Naive B cell (primary cell): ENCODE measurements at regions not wholly inside any gene's neighbourhood (a gene's known extent, or its start where the extent isn't known, plus 50 kb on each side); places are given as distances from the start of the nearest gene placed in this dataset.

Experiments used
- ATAC-seq, 2 donors: fragments of 150-1000 bp; cut with Tn5 transposase; 2 replicates each; pipeline ENCODE4 v1.10.0; 2021; ENCODE audit warnings: low read depth in 2 of 2, mild to moderate bottlenecking in 2 of 2, moderate library complexity in 2 of 2
- DNase-seq: peaks from one replicate; pipeline ENCODE4 v3.0.0; 2022
- H3K27ac Mint-ChIP-seq, 6 donors: one replicate each; pipeline ENCODE4 v1.8.0; 2020 to 2022; ENCODE audit warnings: mild to moderate bottlenecking in 6 of 6, mixed read lengths in 6 of 6, moderate library complexity in 5 of 6, inconsistent platforms in 2 of 6
- H3K27me3 Mint-ChIP-seq, 3 donors: one replicate each; pipeline ENCODE4 v1.8.0; 2021 to 2022; ENCODE audit warnings: mixed read lengths in 3 of 3, mild to moderate bottlenecking in 1 of 3
- H3K36me3 Mint-ChIP-seq, 2 donors: one replicate each; pipeline ENCODE4 v1.8.0; 2020 to 2022; ENCODE audit warnings: mixed read lengths in 2 of 2, inconsistent platforms in 1 of 2, mild to moderate bottlenecking in 1 of 2
- H3K4me1 Mint-ChIP-seq, 3 donors: one replicate each; pipeline ENCODE4 v1.8.0; 2020 to 2022; ENCODE audit warnings: mixed read lengths in 3 of 3, inconsistent platforms in 1 of 3, mild to moderate bottlenecking in 1 of 3, moderate library complexity in 1 of 3
- H3K4me3 Mint-ChIP-seq, 8 donors: one replicate each; pipeline ENCODE4 v1.8.0; 2020 to 2022; ENCODE audit warnings: mild to moderate bottlenecking in 8 of 8, mixed read lengths in 8 of 8, moderate library complexity in 8 of 8, inconsistent platforms in 2 of 8
- H3K9me3 Mint-ChIP-seq, 7 donors: one replicate each; pipeline ENCODE4 v1.8.0; 2020 to 2022; ENCODE audit warnings: mixed read lengths in 7 of 7, mild to moderate bottlenecking in 5 of 7, inconsistent platforms in 2 of 7, moderate library complexity in 1 of 7

GRCh38 chr5:143515829-143516228 is 112.3 kb upstream of the NR3C1 start:
- peaks cover 0 to 5% of the 10 kb centered on the region in 2 donors for H3K36me3 Mint-ChIP-seq
- H3K4me1 Mint-ChIP-seq, result no peaks in the 10 kb centered on the region
- H3K4me3 Mint-ChIP-seq, result no peak overlapping the region
- no peaks in the 10 kb centered on the region for H3K27me3 Mint-ChIP-seq
- DNase-seq (no peak), ATAC-seq (no peak)
- peaks cover 0 to 4% (median 1%) of the 10 kb centered on the region in 7 donors for H3K9me3 Mint-ChIP-seq
- H3K27ac Mint-ChIP-seq, result peak overlapping the region in 3 of 6 donors; percentile 6 to 48 (median 30)

- no peak for ATAC-seq
- H3K9me3 Mint-ChIP-seq, result peaks cover 0 to 4% (median 1%) of the 10 kb centered on the region in 7 donors
- H3K4me3 Mint-ChIP-seq, result no peak overlapping the region
- no peaks in the 10 kb centered on the region for H3K4me1 Mint-ChIP-seq
- H3K27ac Mint-ChIP-seq, result no peak overlapping the region
- no peak for DNase-seq
- peaks cover 0 to 5% of the 10 kb centered on the region in 2 donors for H3K36me3 Mint-ChIP-seq
- H3K27me3 Mint-ChIP-seq, result no peaks in the 10 kb centered on the region
These were observed 111.3 kb upstream of the NR3C1 start for GRCh38 chr5:143514616-143515335.

GRCh38 chr5:143513720-143514119 is 110.2 kb upstream of the NR3C1 start:
- DNase-seq, result no peak
- Mint-ChIP-seq H3K9me3 (peaks cover 0 to 4% (median 1%) of the 10 kb centered on the region in 7 donors), H3K4me1 (no peaks in the 10 kb centered on the region), H3K27me3 (no peaks in the 10 kb centered on the region), H3K36me3 (peaks cover 0 to 3% of the 10 kb centered on the region in 2 donors), H3K4me3 (no peak overlapping the region), H3K27ac (no peak overlapping the region)
- ATAC-seq, result no peak

- Mint-ChIP-seq H3K36me3 (no peaks in the 10 kb centered on the region), H3K4me3 (no peak overlapping the region), H3K27me3 (no peaks in the 10 kb centered on the region), H3K4me1 (no peaks in the 10 kb centered on the region), H3K27ac (no peak overlapping the region), H3K9me3 (peaks cover 0 to 4% (median 0%) of the 10 kb centered on the region in 7 donors)
- ATAC-seq (no peak), DNase-seq (no peak)
These were observed 108.2 kb upstream of the NR3C1 start for GRCh38 chr5:143511736-143512135.

- Mint-ChIP-seq H3K4me3 (no peak overlapping the region), H3K36me3 (peaks cover 5 to 8% of the 10 kb centered on the region in 2 donors), H3K4me1 (no peaks in the 10 kb centered on the region), H3K27ac (no peak overlapping the region), H3K9me3 (peaks cover 0 to 9% (median 4%) of the 10 kb centered on the region in 7 donors), H3K27me3 (no peaks in the 10 kb centered on the region)
- DNase-seq (no peak), ATAC-seq (no peak)
These were observed 106.3 kb upstream of the NR3C1 start for GRCh38 chr5:143509758-143510221.

GRCh38 chr5:143506836-143507552 is 103.5 kb upstream of the NR3C1 start:
- ATAC-seq (no peak), DNase-seq (no peak)
- Mint-ChIP-seq H3K4me1 (no peaks in the 10 kb centered on the region), H3K27ac (no peak overlapping the region), H3K27me3 (no peaks in the 10 kb centered on the region), H3K4me3 (no peak overlapping the region), H3K36me3 (peaks cover 5 to 9% of the 10 kb centered on the region in 2 donors), H3K9me3 (peaks cover 0 to 13% (median 2%) of the 10 kb centered on the region in 7 donors)

GRCh38 chr5:143505934-143506333 is 102.4 kb upstream of the NR3C1 start:
- DNase-seq (no peak), ATAC-seq (no peak)
- Mint-ChIP-seq H3K36me3 (peaks cover 5 to 9% of the 10 kb centered on the region in 2 donors), H3K27ac (no peak overlapping the region), H3K4me3 (no peak overlapping the region), H3K27me3 (no peaks in the 10 kb centered on the region), H3K9me3 (peaks cover 0 to 13% (median 2%) of the 10 kb centered on the region in 7 donors), H3K4me1 (no peaks in the 10 kb centered on the region)

GRCh38 chr5:143505354-143505753 is 101.9 kb upstream of the NR3C1 start:
- H3K27ac Mint-ChIP-seq, result peak overlapping the region in 1 of 6 donors; percentile 54
- ATAC-seq, result no peak
- no peak for DNase-seq
- no peak overlapping the region for H3K4me3 Mint-ChIP-seq
- H3K9me3 Mint-ChIP-seq, result peaks cover 0 to 13% (median 2%) of the 10 kb centered on the region in 7 donors
- no peaks in the 10 kb centered on the region for H3K4me1 Mint-ChIP-seq
- no peaks in the 10 kb centered on the region for H3K27me3 Mint-ChIP-seq
- H3K36me3 Mint-ChIP-seq, result peaks cover 5 to 9% of the 10 kb centered on the region in 2 donors

GRCh38 chr5:143501310-143502044 is 98.0 kb upstream of the NR3C1 start:
- H3K4me1 Mint-ChIP-seq, result no peaks in the 10 kb centered on the region
- H3K36me3 Mint-ChIP-seq, result peaks cover 5 to 9% of the 10 kb centered on the region in 2 donors
- H3K9me3 Mint-ChIP-seq, result peaks cover 0 to 13% (median 2%) of the 10 kb centered on the region in 7 donors
- H3K27me3 Mint-ChIP-seq, result no peaks in the 10 kb centered on the region
- DNase-seq (no peak), ATAC-seq (no peak)
- no peak overlapping the region for H3K4me3 Mint-ChIP-seq
- peak overlapping the region in 1 of 6 donors; percentile 44 for H3K27ac Mint-ChIP-seq

- Mint-ChIP-seq H3K4me1 (no peaks in the 10 kb centered on the region), H3K27me3 (no peaks in the 10 kb centered on the region), H3K27ac (no peak overlapping the region), H3K4me3 (no peak overlapping the region), H3K36me3 (no peaks in the 10 kb centered on the region), H3K9me3 (peaks cover 0 to 1% (median 0%) of the 10 kb centered on the region in 7 donors)
- ATAC-seq (no peak), DNase-seq (no peak)
These were observed 96.1 kb upstream of the NR3C1 start for GRCh38 chr5:143499480-143500114.

GRCh38 chr5:143498821-143499220 is 95.3 kb upstream of the NR3C1 start:
- H3K9me3 Mint-ChIP-seq, result no peaks in the 10 kb centered on the region
- no peaks in the 10 kb centered on the region for H3K27me3 Mint-ChIP-seq
- no peak for DNase-seq
- no peak for ATAC-seq
- H3K4me1 Mint-ChIP-seq, result no peaks in the 10 kb centered on the region
- H3K27ac Mint-ChIP-seq, result no peak overlapping the region
- no peaks in the 10 kb centered on the region for H3K36me3 Mint-ChIP-seq
- no peak overlapping the region for H3K4me3 Mint-ChIP-seq

- H3K4me3 Mint-ChIP-seq, result no peak overlapping the region
- no peaks in the 10 kb centered on the region for H3K36me3 Mint-ChIP-seq
- ATAC-seq (no peak), DNase-seq (no peak)
- no peak overlapping the region for H3K27ac Mint-ChIP-seq
- no peaks in the 10 kb centered on the region for H3K27me3 Mint-ChIP-seq
- H3K9me3 Mint-ChIP-seq, result peaks cover 0 to 4% (median 0%) of the 10 kb centered on the region in 7 donors
- no peaks in the 10 kb centered on the region for H3K4me1 Mint-ChIP-seq
These were observed 94.3 kb upstream of the NR3C1 start for GRCh38 chr5:143497749-143498148.

GRCh38 chr5:143496943-143497342 is 93.5 kb upstream of the NR3C1 start:
- Mint-ChIP-seq H3K36me3 (no peaks in the 10 kb centered on the region), H3K9me3 (peaks cover 0 to 9% (median 0%) of the 10 kb centered on the region in 7 donors), H3K4me3 (no peak overlapping the region), H3K27ac (no peak overlapping the region), H3K27me3 (no peaks in the 10 kb centered on the region), H3K4me1 (no peaks in the 10 kb centered on the region)
- ATAC-seq (no peak), DNase-seq (no peak)
